Upper lobe of right lung (tissue), 1 donor: ENCODE measurements at regions not wholly inside any gene's neighbourhood (a gene's known extent, or its start where the extent isn't known, plus 50 kb on each side); places are given as distances from the start of the nearest gene placed in this dataset.
"Not testable (repeated sequence)": the region's sequence is repeated elsewhere in the genome, so short reads cannot be mapped to it uniquely, and the experiment has no call there.

ENCODE experiments used
- ATAC-seq: fragments of 200-7000 bp; cut with Tn5 transposase; one replicate; pipeline ENCODE4 v1.9.1; 2020; ENCODE audit warnings: mild to moderate bottlenecking, moderate library complexity
- DNase-seq: peaks from one replicate; pipeline ENCODE4 v3.0.0-alpha.2; 2020
- H3K27ac ChIP-seq: fragments of 200-600 bp; one replicate; pipeline ENCODE4 v1.8.0; 2022
- H3K27me3 ChIP-seq: fragments of 200-600 bp; one replicate; pipeline ENCODE4 v1.8.0; 2022; ENCODE audit warnings: mild to moderate bottlenecking
- H3K36me3 ChIP-seq: fragments of 200-600 bp; one replicate; pipeline ENCODE4 v1.8.0; 2022
- H3K4me1 ChIP-seq: fragments of 200-600 bp; one replicate; pipeline ENCODE4 v1.8.0; 2022
- H3K4me3 ChIP-seq: fragments of 200-600 bp; one replicate; pipeline ENCODE4 v1.8.0; 2022; ENCODE audit warnings: mild to moderate bottlenecking
- H3K9me3 ChIP-seq: fragments of 200-600 bp; one replicate; pipeline ENCODE4 v1.8.0; 2022
- CTCF ChIP-seq: fragments of 200-600 bp; IDR thresholded peaks from one replicate; pipeline ENCODE4 v1.8.0; 2022; ENCODE audit warnings: antibody characterized with exemption
- intact Hi-C: fragments of 100-400 bp; cut with DNase I; formaldehyde crosslinking; loops from one replicate; pipeline ENCODE4 v1.11.0; 2022
- donor health status: DM: no; HTN: yes; CAD: no; lungs with severe emphysema.

- Histone ChIP-seq H3K27me3 (no peaks in the 10 kb centered on the region), H3K36me3 (no peaks in the 10 kb centered on the region), H3K4me1 (peaks cover 3% of the 10 kb centered on the region), H3K9me3 (no peaks in the 10 kb centered on the region), H3K4me3 (no peak overlapping the region), H3K27ac (no peak overlapping the region)
- ATAC-seq (no peak), DNase-seq (no peak)
- intact Hi-C loops, result no loop called here
- no peak for TF ChIP-seq CTCF
These were observed 142.6 kb upstream of the TMEM196 start for GRCh38 chr7:19916046-19916445.

- TF ChIP-seq CTCF, result no peak
- no peak overlapping the region for H3K27ac ChIP-seq
- no peaks in the 10 kb centered on the region for H3K27me3 ChIP-seq
- ATAC-seq (no peak), DNase-seq (no peak)
- intact Hi-C loops, result no loop called here
- no peaks in the 10 kb centered on the region for H3K36me3 ChIP-seq
- H3K4me3 ChIP-seq, result no peak overlapping the region
- peaks cover 3% of the 10 kb centered on the region for H3K4me1 ChIP-seq
- no peaks in the 10 kb centered on the region for H3K9me3 ChIP-seq
These were observed 142.2 kb upstream of the TMEM196 start for GRCh38 chr7:19915596-19915995.

GRCh38 chr7:19914866-19915265, 141.4 kb upstream of the TMEM196 start:
- H3K27me3 ChIP-seq, result no peaks in the 10 kb centered on the region
- peaks cover 2% of the 10 kb centered on the region for H3K4me1 ChIP-seq
- no peak for ATAC-seq

GRCh38 chr7:19900118-19900517, 126.7 kb upstream of the TMEM196 start:
- ATAC-seq (no peak), DNase-seq (no peak)
- Histone ChIP-seq H3K4me1 (no peaks in the 10 kb centered on the region), H3K27ac (no peak overlapping the region), H3K27me3 (no peaks in the 10 kb centered on the region), H3K9me3 (no peaks in the 10 kb centered on the region), H3K36me3 (no peaks in the 10 kb centered on the region), H3K4me3 (no peak overlapping the region)
- intact Hi-C loops, result no loop called here
- no peak for TF ChIP-seq CTCF

More at GRCh38 chr7:19914866-19915265, 141.4 kb upstream of the TMEM196 start:
- TF ChIP-seq CTCF, result no peak
- Histone ChIP-seq H3K36me3 (no peaks in the 10 kb centered on the region), H3K4me3 (no peak overlapping the region), H3K9me3 (no peaks in the 10 kb centered on the region), H3K27ac (no peak overlapping the region)
- intact Hi-C loops, result no loop called here
- no peak for DNase-seq

GRCh38 chr7:19899529-19899928, 126.1 kb upstream of the TMEM196 start:
- ATAC-seq (no peak), DNase-seq (no peak)
- H3K36me3 ChIP-seq, result no peaks in the 10 kb centered on the region
- H3K27me3 ChIP-seq, result no peaks in the 10 kb centered on the region
- no peak overlapping the region for H3K27ac ChIP-seq
- H3K4me1 ChIP-seq, result no peaks in the 10 kb centered on the region
- no peaks in the 10 kb centered on the region for H3K9me3 ChIP-seq
- intact Hi-C loops, result no loop called here
- no peak for TF ChIP-seq CTCF
- H3K4me3 ChIP-seq, result no peak overlapping the region

- H3K9me3 ChIP-seq, DNase-seq, H3K27me3 ChIP-seq, intact Hi-C loops, ATAC-seq, H3K4me3 ChIP-seq, H3K4me1 ChIP-seq, H3K27ac ChIP-seq, H3K36me3 ChIP-seq: not testable (repeated sequence)
These were observed 109.5 kb upstream of the TMEM196 start for GRCh38 chr7:19882893-19883292.
